ENCODE measurements at regions not wholly inside any gene's neighbourhood (a gene's known extent, or its start where the extent isn't known, plus 50 kb on each side); places are given as distances from the start of the nearest gene placed in this dataset.

DNA sequence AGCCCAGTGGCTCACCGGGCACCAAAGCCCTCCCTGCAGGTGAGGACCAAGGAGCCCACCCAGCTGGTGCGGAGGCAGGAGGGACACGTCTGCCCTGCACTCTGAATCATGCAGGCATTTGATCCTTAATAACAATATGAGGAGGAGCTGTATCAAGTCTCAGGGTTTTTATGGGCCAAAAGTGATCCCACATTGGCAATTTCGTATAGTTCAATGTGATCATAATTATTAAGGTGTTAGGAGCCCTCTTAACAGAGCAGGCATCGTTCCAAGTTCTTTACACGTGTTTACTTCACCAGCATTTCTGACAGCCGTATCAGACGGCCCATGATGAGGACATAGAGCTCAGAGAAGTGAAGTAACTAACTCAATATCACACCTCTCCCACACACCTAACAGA, 91.9 kb upstream of the PRR5 start:
- no peak for DNase-seq (ENCODE audit: low read depth)
- TF ChIP-seq, protein P1, sequence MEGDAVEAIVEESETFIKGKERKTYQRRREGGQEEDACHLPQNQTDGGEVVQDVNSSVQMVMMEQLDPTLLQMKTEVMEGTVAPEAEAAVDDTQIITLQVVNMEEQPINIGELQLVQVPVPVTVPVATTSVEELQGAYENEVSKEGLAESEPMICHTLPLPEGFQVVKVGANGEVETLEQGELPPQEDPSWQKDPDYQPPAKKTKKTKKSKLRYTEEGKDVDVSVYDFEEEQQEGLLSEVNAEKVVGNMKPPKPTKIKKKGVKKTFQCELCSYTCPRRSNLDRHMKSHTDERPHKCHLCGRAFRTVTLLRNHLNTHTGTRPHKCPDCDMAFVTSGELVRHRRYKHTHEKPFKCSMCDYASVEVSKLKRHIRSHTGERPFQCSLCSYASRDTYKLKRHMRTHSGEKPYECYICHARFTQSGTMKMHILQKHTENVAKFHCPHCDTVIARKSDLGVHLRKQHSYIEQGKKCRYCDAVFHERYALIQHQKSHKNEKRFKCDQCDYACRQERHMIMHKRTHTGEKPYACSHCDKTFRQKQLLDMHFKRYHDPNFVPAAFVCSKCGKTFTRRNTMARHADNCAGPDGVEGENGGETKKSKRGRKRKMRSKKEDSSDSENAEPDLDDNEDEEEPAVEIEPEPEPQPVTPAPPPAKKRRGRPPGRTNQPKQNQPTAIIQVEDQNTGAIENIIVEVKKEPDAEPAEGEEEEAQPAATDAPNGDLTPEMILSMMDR (IDR thresholded peaks at IDR 0.05; ENCODE audit: insufficient read depth, low read depth, low read length, missing control alignments): no peak
- H3K4me3 ChIP-seq (ENCODE audit: low read length): no peak overlapping the region

DNA sequence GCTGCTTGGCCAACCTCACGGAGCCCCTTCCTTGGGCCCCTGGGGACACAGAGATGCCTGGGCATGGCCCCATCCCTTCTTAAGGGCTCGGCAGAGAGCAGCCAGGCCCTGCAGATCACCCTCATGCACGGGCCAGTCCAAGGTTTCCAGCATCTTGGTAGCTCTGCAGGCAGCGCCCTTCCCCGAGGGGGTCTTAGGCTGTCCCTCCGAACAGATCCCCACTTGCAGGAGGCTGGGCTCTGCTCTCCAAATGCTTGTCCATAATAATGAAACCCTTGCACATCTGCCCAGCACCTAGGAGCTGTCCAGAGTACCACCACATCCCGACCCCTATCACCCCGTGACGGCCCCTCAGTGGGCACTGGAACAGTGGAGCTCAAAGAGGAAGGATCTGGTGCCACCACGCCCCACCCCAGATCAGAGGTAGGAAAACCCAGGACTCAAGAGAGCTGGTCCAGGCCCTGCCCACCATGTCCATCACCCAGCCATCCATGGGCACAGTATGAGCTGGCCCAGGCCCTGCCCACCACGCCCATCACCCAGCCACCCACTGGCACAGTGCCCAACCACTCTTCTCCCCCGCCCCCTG, 92.5 kb upstream of the PRR5 start:
- DNase-seq (ENCODE audit: low read depth): no peak
- TF ChIP-seq, protein P1 (IDR thresholded peaks at IDR 0.05; ENCODE audit: insufficient read depth, low read depth, low read length, missing control alignments): no peak
- no peak overlapping the region for H3K4me3 ChIP-seq (ENCODE audit: low read length)

DNA sequence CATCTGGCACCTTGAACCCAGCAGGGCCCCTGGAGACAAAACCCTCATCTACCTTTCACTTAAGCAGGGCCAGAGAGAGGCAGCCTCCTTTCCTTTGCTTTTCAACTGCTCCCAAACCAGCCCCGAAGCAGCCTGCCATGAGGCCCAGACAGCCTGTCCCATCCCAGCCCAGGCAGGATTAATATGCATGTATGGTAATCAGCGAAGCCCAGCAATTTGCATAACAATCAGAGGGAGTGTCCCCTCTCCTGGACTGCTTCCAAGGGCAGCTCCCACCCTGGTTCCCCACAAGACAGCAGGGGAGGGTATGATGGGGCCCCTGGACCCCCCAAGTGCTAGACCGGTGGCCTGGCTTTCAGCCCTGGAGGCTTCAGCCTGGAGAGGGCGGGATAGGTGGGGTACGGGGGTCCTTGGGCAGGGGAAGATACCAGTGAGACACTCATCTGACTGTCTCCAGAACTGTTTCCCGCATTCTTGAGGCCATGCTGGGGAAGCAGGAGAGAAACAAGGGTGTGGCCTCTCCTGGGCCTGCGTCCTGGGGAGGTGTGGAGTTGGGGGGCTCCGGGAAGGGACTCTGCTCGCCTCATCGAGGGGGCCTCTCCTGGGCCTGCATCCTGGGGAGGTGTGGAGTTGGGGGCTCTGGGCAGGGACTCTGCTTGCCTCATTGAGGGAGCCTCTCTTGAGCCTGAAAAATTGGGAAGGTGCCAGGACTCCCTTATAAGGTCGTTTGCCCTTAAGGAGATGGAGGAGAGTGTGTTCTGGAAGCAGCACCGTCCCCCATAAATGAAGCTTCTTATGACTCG, 93.2 kb upstream of the PRR5 start:
- H3K4me3 ChIP-seq (ENCODE audit: low read length): no peak overlapping the region
- TF ChIP-seq, protein P1 (IDR thresholded peaks at IDR 0.05; ENCODE audit: insufficient read depth, low read depth, low read length, missing control alignments): no peak
- no peak for DNase-seq (ENCODE audit: low read depth)

DNA sequence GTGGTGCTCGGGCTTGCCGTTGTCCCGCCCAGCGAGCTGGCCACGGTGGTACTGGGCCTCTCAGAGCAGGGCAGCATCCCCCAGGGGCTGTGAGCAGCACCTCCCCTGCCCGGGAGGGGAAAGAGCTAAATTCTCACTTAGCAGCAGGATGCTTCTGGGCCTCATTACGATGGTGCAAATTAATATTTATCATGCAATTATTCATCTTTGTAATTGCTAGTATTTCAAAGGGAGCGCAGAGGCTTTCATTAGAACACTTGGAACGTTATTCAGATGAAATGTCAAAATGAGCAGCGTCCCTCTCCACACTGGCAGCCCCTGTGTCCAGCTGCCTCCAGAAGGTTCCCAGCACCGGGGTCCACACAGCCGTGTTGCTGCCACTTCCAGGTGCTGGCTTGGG, 95.9 kb upstream of the PRR5 start:
- H3K4me3 ChIP-seq (ENCODE audit: low read length): no peak overlapping the region
- TF ChIP-seq, protein P1 (IDR thresholded peaks at IDR 0.05; ENCODE audit: insufficient read depth, low read depth, low read length, missing control alignments): no peak
- DNase-seq (ENCODE audit: low read depth): no peak

DNA sequence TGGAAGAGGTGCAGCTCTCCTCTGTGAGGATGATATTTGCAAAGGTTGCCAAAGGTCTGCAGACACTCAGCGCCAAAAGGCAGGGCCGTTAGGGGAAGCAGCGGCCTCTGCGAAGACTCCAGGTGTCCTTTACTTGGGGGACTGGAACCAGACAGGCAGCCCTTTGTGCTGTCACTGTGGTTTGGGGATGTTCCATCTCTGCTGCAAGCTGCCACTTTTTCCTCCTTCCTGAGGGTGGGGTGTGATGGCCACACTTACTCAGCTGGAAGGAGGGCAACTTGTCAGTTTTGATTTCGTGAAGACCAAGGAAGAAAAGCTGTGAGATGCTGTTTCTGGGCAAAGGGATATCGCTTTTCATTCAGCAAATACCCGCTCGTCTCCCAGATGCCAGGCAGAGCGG, 96.5 kb upstream of the PRR5 start:
- no peak for DNase-seq (ENCODE audit: low read depth)

DNA sequence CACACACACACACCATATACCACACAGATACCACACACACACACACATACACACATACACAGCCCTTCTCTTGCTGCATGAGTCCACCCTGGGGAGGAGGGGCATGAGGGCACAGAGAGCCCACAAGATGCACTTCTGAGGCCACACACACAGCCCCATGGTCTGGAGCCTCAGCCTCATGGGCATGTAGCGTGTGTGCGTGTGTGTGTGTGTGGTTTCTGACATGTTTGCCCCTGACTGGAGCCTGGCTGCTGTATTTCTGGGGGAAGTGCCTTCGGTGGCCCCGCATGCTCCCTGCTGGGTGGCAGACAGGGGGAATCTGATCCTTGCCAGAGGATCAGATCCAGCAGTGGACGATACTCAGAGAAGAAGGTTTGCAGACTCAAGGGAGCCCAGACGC, 97.0 kb upstream of the PRR5 start:
- DNase-seq (ENCODE audit: low read depth): no peak
- no peak overlapping the region for H3K4me3 ChIP-seq (ENCODE audit: low read length)
- TF ChIP-seq, protein P1 (IDR thresholded peaks at IDR 0.05; ENCODE audit: insufficient read depth, low read depth, low read length, missing control alignments): no peak

More for the DNA sequence above, 96.5 kb upstream of the PRR5 start:
- H3K4me3 ChIP-seq (ENCODE audit: low read length): no peak overlapping the region
- TF ChIP-seq, protein P1 (IDR thresholded peaks at IDR 0.05; ENCODE audit: insufficient read depth, low read depth, low read length, missing control alignments): no peak
